Fibroblast of pulmonary artery (primary cell): ENCODE measurements at regions not wholly inside any gene's neighbourhood (a gene's known extent, or its start where the extent isn't known, plus 50 kb on each side); places are given as distances from the start of the nearest gene placed in this dataset.
A peak's percentile ranks its signal among the peaks of the same experiment; 100 is the strongest.
"Not testable (repeated sequence)": the region's sequence is repeated elsewhere in the genome, so short reads cannot be mapped to it uniquely, and the experiment has no call there.

Source experiments
- DNase-seq: peaks from one replicate; pipeline ENCODE4 v3.0.0-alpha.2; 2010; ENCODE audit warnings: low read depth
- H3K4me3 ChIP-seq: replicated peaks from 2 replicates; pipeline ENCODE4 v1.5.1; 2011; ENCODE audit warnings: low read depth, mild to moderate bottlenecking, control low read depth, low read length, moderate library complexity
- CTCF ChIP-seq: IDR thresholded peaks from 2 replicates; pipeline ENCODE4 v1.5.1; 2011; ENCODE audit warnings: mild to moderate bottlenecking, control low read depth, low read length, inconsistent platforms; ENCODE audit errors: missing control alignments

DNA sequence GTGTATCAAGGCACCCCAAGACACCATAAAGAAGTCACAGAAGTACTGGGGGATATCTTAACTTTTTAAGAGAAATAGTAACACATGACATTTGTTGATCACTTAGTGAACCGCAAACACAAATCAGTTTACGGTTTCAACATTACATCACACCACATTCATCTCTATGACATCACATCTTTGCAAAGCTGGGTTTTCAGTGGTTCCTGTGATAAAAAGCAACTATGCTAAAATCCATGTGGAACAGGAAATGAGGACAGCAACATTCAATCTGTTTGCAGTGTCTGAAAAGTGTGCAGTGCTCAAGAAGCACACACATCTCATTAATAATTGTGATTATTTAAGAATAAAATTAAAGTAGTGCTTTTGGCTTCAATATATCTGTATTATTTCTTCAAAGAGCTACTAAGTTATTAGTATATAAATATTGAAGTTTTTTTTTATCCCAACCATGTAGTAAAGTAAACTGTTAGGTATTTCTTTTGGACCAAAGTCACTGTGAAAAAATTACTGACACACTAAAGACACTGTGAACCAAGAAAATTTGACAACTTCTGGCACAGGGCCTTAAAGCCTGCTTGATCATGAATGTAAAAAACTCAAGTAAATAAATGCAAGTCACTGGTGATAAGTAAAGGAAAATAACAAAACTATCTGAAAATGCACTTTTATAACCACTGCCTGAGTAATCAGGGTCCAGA lies 156.0 kb upstream of the SOX6 start:
- no peak for DNase-seq
- TF ChIP-seq CTCF = no peak
- H3K4me3 ChIP-seq = no peak overlapping the region

DNA sequence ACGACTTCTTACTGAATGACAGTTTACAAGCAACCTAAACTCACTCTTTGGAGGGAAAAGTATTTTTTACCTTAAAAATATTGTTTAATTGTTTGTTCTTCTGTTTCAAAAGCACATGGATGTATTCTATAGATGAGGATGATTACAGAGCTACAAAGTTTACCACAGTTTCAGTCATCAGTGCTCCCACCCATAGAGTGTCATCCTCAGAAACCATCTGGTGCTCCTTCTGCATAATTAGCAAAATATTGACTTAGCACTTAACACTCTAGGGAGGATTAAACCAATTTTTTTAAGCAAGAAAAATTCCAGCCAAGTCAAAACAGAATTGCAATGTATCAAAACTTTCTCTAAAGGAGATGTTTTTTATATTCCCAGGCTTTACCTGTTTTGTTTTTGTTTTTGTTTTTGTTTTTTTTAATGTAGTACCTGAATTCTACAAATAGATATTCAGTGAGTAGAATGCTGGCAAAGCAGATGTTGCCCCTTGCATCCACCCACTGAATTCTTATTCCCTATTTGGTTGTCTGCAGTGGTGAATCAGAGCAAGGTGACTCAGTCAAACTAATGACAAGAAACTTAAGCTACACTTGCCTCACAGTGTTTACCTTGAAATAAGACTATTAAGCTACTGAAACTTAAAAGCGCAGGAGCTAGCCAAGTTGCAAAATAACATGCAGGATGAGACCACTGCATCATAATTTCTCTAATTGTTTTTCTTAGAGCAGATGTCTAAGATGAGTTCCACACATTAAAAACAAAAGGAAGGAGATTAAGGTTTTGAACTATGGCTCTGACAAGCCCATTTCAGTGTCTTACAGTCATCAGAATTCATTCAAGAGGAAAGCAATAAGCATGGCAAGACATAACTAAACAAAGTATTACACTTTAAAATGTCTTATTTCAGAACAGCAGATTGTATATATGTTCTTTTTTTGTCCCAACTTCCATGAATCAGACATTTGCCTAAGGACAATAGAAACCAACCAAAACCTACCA lies 155.1 kb upstream of the SOX6 start:
- TF ChIP-seq CTCF = no peak
- H3K4me3 ChIP-seq = no peak overlapping the region
- peak; percentile 2 for DNase-seq

GRCh38 chr11:16505481-16505880 lies 149.1 kb upstream of the SOX6 start:
- H3K4me3 ChIP-seq = no peak overlapping the region
- no peak for TF ChIP-seq CTCF
- no peak for DNase-seq

DNA sequence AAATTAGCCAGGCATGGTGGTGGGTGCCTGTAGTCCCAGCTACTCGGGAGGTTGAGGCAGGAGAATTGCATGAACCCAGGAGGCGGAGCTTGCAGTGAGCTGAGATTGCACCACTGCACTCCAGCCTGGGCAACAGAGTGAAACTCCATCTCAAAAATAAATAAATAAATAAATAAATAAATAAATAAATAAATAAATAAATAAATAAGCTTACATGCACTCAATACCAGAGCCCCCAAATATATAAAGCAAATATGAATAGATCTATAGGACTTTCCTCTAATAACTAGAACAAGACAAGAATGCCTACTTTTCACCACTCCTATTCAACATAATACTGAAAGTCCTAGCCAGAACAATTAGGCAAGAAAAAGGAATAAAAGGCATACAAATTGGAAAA lies 147.5 kb upstream of the SOX6 start:
- DNase-seq, H3K4me3 ChIP-seq: not testable (repeated sequence)

DNA sequence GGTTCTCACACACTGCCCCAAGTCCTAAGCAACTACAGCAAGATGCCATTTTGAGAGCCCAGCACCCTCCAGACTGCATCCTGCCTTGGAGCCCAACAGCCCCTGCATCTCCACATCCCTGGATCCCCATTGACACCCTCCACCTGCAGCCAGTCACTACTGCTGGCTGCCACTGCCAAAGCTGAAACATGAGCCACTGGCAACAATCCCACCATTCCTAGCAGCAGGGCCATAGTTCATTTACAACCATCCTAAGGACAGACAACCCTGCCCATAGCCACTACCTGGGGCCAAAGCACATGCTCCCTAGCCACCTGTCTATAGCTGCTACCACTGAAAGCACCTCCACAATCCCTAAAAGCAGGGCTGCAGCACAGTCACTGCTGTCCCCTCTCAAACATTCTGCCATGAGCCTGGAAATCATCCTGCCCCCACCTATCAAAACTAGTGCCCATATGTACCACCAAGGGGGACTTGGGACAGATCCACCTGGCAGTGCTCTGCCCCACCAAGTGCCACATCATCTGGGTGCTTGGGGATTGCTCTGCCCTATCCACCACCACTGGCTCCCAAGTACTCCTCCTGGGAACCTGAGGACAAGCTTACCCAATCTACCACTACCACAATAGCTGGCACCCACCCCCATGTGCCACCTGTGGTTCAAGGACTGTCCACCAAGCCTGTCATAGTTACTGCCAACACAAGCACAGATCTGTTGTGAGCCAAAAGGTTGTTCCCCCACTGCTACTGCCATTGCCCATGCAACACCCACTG lies 138.8 kb upstream of the SOX6 start:
- no peak for DNase-seq
- no peak for TF ChIP-seq CTCF

GRCh38 chr11:16484434-16484833 lies 128.1 kb upstream of the SOX6 start:
- DNase-seq = no peak
- TF ChIP-seq CTCF = no peak
- H3K4me3 ChIP-seq = no peak overlapping the region

More for the DNA sequence above, 138.8 kb upstream of the SOX6 start:
- H3K4me3 ChIP-seq = no peak overlapping the region

DNA sequence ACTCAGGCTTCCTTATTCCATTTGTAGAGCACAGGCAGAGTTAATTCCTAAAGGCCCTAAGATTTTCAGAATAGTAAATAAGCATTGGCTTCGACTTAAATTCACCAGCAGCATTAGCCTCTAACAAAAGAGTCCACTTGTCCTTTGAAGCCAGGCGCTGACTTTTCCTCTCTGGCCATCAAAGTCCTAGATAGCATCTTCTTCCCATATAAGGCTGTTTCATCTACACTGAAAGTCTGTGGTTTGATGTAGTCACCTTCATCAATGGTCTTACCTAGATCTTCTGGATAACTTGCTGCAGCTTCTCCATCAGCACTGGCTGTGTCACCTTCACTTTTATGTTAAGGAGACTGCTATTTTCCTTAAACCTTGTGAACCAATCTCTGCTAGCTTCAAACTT lies 118.3 kb upstream of the SOX6 start:
- DNase-seq = no peak
- no peak overlapping the region for H3K4me3 ChIP-seq
- TF ChIP-seq CTCF = no peak
